Stimulated activated CD8-positive, alpha-beta memory T cell treated with anti-CD3 and anti-CD28 coated beads, Interleukin-7, amount 100 ng/mL, for 1 hour (primary cell): ENCODE measurements at regions not wholly inside any gene's neighbourhood (a gene's known extent, or its start where the extent isn't known, plus 50 kb on each side); places are given as distances from the start of the nearest gene placed in this dataset.

Experiments used
- DNase-seq, 2 donors: peaks; one replicate each; pipeline ENCODE4 v3.0.0-alpha.2; 2020; ENCODE audit warnings: low read depth in 2 of 2

GRCh38 chr15:95489103-95489502, 841.4 kb upstream of the NR2F2 start:
- DNase-seq, result no peak

GRCh38 chr15:95492388-95493070, 838.0 kb upstream of the NR2F2 start:
- DNase-seq, result no peak

GRCh38 chr15:95494971-95495541, 835.4 kb upstream of the NR2F2 start:
- no peak for DNase-seq

- DNase-seq, result no peak
Observed at GRCh38 chr15:95497634-95498033, 832.9 kb upstream of the NR2F2 start.

- DNase-seq, result no peak
Observed at GRCh38 chr15:95498961-95499360, 831.5 kb upstream of the NR2F2 start.

GRCh38 chr15:95499397-95499796, 831.1 kb upstream of the NR2F2 start:
- no peak for DNase-seq

GRCh38 chr15:95501865-95502264, 828.6 kb upstream of the NR2F2 start:
- no peak for DNase-seq

- no peak for DNase-seq
Observed at GRCh38 chr15:95503107-95503506, 827.4 kb upstream of the NR2F2 start.

GRCh38 chr15:95503640-95504225, 826.8 kb upstream of the NR2F2 start:
- DNase-seq, result no peak

- DNase-seq, result no peak
Observed at GRCh38 chr15:95511671-95512070, 818.8 kb upstream of the NR2F2 start.

GRCh38 chr15:95512906-95513305, 817.6 kb upstream of the NR2F2 start:
- DNase-seq, result no peak

- no peak for DNase-seq
Observed at GRCh38 chr15:95519887-95520286, 810.6 kb upstream of the NR2F2 start.

GRCh38 chr15:95520511-95520910, 810.0 kb upstream of the NR2F2 start:
- no peak for DNase-seq

- no peak for DNase-seq
Observed at GRCh38 chr15:95520922-95521321, 809.6 kb upstream of the NR2F2 start.

- DNase-seq, result no peak
Observed at GRCh38 chr15:95522533-95522932, 808.0 kb upstream of the NR2F2 start.

- DNase-seq, result no peak
Observed at GRCh38 chr15:95528920-95529319, 801.6 kb upstream of the NR2F2 start.

- DNase-seq, result no peak
Observed at GRCh38 chr15:95536638-95537037, 793.9 kb upstream of the NR2F2 start.

- DNase-seq, result no peak
Observed at GRCh38 chr15:95538693-95539092, 791.8 kb upstream of the NR2F2 start.

GRCh38 chr15:95541301-95541700, 789.2 kb upstream of the NR2F2 start:
- no peak for DNase-seq

- no peak for DNase-seq
Observed at GRCh38 chr15:95549168-95549738, 781.2 kb upstream of the NR2F2 start.

- DNase-seq, result no peak
Observed at GRCh38 chr15:95550702-95551101, 779.8 kb upstream of the NR2F2 start.

GRCh38 chr15:95556225-95556624, 774.3 kb upstream of the NR2F2 start:
- no peak for DNase-seq

GRCh38 chr15:95556866-95557225, 773.7 kb upstream of the NR2F2 start:
- DNase-seq, result no peak
